ENCODE measurements at regions not wholly inside any gene's neighbourhood (a gene's known extent, or its start where the extent isn't known, plus 50 kb on each side); places are given as distances from the start of the nearest gene placed in this dataset.
"Not testable (repeated sequence)": the region's sequence is repeated elsewhere in the genome, so short reads cannot be mapped to it uniquely, and the experiment has no call there.

GRCh38 chr10:28370107-28370835 lies 67.4 kb upstream of the MPP7 start:
- Histone ChIP-seq H3K27ac (ENCODE audit: low read depth, low read length) (no peak overlapping the region), H3K4me3 (ENCODE audit: low read depth, low read length) (no peak overlapping the region), H3K9me3 (ENCODE audit: control insufficient read depth, insufficient read depth, low read length) (no peaks in the 10 kb centered on the region), H3K27me3 (ENCODE audit: control insufficient read depth, insufficient read depth, low read length) (peaks cover 13% of the 10 kb centered on the region)
- TF ChIP-seq CTCF (IDR thresholded peaks at IDR 0.05; ENCODE audit: low read depth, low read length) = no peak
- ChIA-PET CTCF (interaction anchor here (2.8 kb wide), 1 partner anchor 11 kb away, joined by 9 read pairs; no protein-coding TSS in a partner anchor), POLR2A (no interaction called here)
- DNase-seq (ENCODE audit: low read depth, low spot score) = no peak

- H3K27me3 ChIP-seq (ENCODE audit: control insufficient read depth, insufficient read depth, low read length); H3K4me3 ChIP-seq (ENCODE audit: low read depth, low read length); POLR2A ChIA-PET; H3K9me3 ChIP-seq (ENCODE audit: control insufficient read depth, insufficient read depth, low read length); DNase-seq (ENCODE audit: low read depth, low spot score); H3K27ac ChIP-seq (ENCODE audit: low read depth, low read length): not testable (repeated sequence)
- CTCF ChIA-PET = interaction anchor here (2.8 kb wide), 1 partner anchor 10 kb away, joined by 9 read pairs; no protein-coding TSS in a partner anchor
Observed at GRCh38 chr10:28371638-28372037, 68.8 kb upstream of the MPP7 start.

- H3K27ac ChIP-seq (ENCODE audit: low read depth, low read length) = no peak overlapping the region
- CTCF ChIA-PET = no interaction called here
- POLR2A ChIA-PET = no interaction called here
- no peak overlapping the region for H3K4me3 ChIP-seq (ENCODE audit: low read depth, low read length)
- no peak for DNase-seq (ENCODE audit: low read depth, low spot score)
- TF ChIP-seq CTCF (IDR thresholded peaks at IDR 0.05; ENCODE audit: low read depth, low read length) = no peak
- no peaks in the 10 kb centered on the region for H3K9me3 ChIP-seq (ENCODE audit: control insufficient read depth, insufficient read depth, low read length)
- H3K27me3 ChIP-seq (ENCODE audit: control insufficient read depth, insufficient read depth, low read length) = peaks cover 5% of the 10 kb centered on the region
Observed at GRCh38 chr10:28374036-28374435, 71.2 kb upstream of the MPP7 start.

- Histone ChIP-seq H3K4me3 (ENCODE audit: low read depth, low read length) (no peak overlapping the region), H3K9me3 (ENCODE audit: control insufficient read depth, insufficient read depth, low read length) (no peaks in the 10 kb centered on the region), H3K27ac (ENCODE audit: low read depth, low read length) (no peak overlapping the region), H3K27me3 (ENCODE audit: control insufficient read depth, insufficient read depth, low read length) (peaks cover 5% of the 10 kb centered on the region)
- no peak for TF ChIP-seq CTCF (IDR thresholded peaks at IDR 0.05; ENCODE audit: low read depth, low read length)
- CTCF ChIA-PET = no interaction called here
- POLR2A ChIA-PET = no interaction called here
- peak; percentile 4 for DNase-seq (ENCODE audit: low read depth, low spot score)
Observed at GRCh38 chr10:28375399-28376354, 72.8 kb upstream of the MPP7 start.

- H3K9me3 ChIP-seq (ENCODE audit: control insufficient read depth, insufficient read depth, low read length) = no peaks in the 10 kb centered on the region
- H3K27ac ChIP-seq (ENCODE audit: low read depth, low read length) = no peak overlapping the region
- no peak for DNase-seq (ENCODE audit: low read depth, low spot score)
- H3K4me3 ChIP-seq (ENCODE audit: low read depth, low read length) = no peak overlapping the region
- ChIA-PET POLR2A (interaction anchor here (0.6 kb wide), 1 partner anchor 127 kb away, joined by 6 read pairs; no protein-coding TSS in a partner anchor), CTCF (interaction anchor here (0.7 to 5.3 kb wide), 4 partner anchors 14 to 1599 kb away, joined by 3 to 137 read pairs (median 4); no protein-coding TSS in a partner anchor)
- TF ChIP-seq CTCF (IDR thresholded peaks at IDR 0.05; ENCODE audit: low read depth, low read length) = no peak
- peaks cover 2% of the 10 kb centered on the region for H3K27me3 ChIP-seq (ENCODE audit: control insufficient read depth, insufficient read depth, low read length)
Observed at GRCh38 chr10:28378986-28379585, 76.2 kb upstream of the MPP7 start.
